Mesendoderm (in vitro differentiated cells): ENCODE measurements at regions not wholly inside any gene's neighbourhood (a gene's known extent, or its start where the extent isn't known, plus 50 kb on each side); places are given as distances from the start of the nearest gene placed in this dataset.

ENCODE experiments used
- DNase-seq: peaks from one replicate; pipeline ENCODE4 v3.0.0; 2013
- H2AK5ac ChIP-seq: 2 replicates; pipeline ENCODE4 v1.6.1; 2013; ENCODE audit warnings: low read length, inconsistent platforms
- H2BK120ac ChIP-seq: 2 replicates; pipeline ENCODE4 v1.6.1; 2013; ENCODE audit warnings: low read depth, mild to moderate bottlenecking, low read length, moderate library complexity, mixed read lengths
- H2BK15ac ChIP-seq: replicated peaks from 2 replicates; pipeline ENCODE4 v1.6.1; 2013; ENCODE audit warnings: low read depth, mild to moderate bottlenecking, moderate library complexity
- H2BK5ac ChIP-seq: 2 replicates; pipeline ENCODE4 v1.6.1; 2013; ENCODE audit warnings: low read length, inconsistent platforms
- H3K18ac ChIP-seq: 2 replicates; pipeline ENCODE4 v1.6.1; 2013; ENCODE audit warnings: mild to moderate bottlenecking, low read length, mixed read lengths
- H3K23ac ChIP-seq: one replicate; pipeline ENCODE4 v1.6.1; 2013; ENCODE audit warnings: low read length
- H3K27ac ChIP-seq: 2 replicates; pipeline ENCODE4 v1.5.1; 2013; ENCODE audit warnings: low read depth, mild to moderate bottlenecking, inconsistent platforms, low read length, moderate library complexity
- H3K27me3 ChIP-seq: 2 replicates; pipeline ENCODE4 v1.6.1; 2013; ENCODE audit warnings: low read length, control low read depth, mild to moderate bottlenecking, inconsistent platforms; ENCODE audit not compliant: insufficient read depth, poor library complexity
- H3K36me3 ChIP-seq: 2 replicates; pipeline ENCODE4 v1.6.1; 2013; ENCODE audit warnings: low read length, inconsistent platforms; ENCODE audit not compliant: control insufficient read depth, insufficient read depth
- H3K4ac ChIP-seq: one replicate; pipeline ENCODE4 v1.6.1; 2013; ENCODE audit warnings: low read depth, mild to moderate bottlenecking, low read length, moderate library complexity
- H3K4me1 ChIP-seq: 2 replicates; pipeline ENCODE4 v1.6.1; 2013; ENCODE audit warnings: low read depth, low read length, inconsistent platforms; ENCODE audit not compliant: control insufficient read depth
- H3K4me2 ChIP-seq: 2 replicates; pipeline ENCODE4 v1.6.1; 2013; ENCODE audit warnings: low read length
- H3K4me3 ChIP-seq: 2 replicates; pipeline ENCODE4 v1.5.1; 2013; ENCODE audit warnings: mild to moderate bottlenecking, low read length
- H3K56ac ChIP-seq: one replicate; pipeline ENCODE4 v1.6.1; 2013; ENCODE audit warnings: low read length
- H3K79me1 ChIP-seq: 2 replicates; pipeline ENCODE4 v1.6.1; 2013; ENCODE audit warnings: low read length, inconsistent platforms
- H3K79me2 ChIP-seq: 2 replicates; pipeline ENCODE4 v1.6.1; 2013; ENCODE audit warnings: mild to moderate bottlenecking, low read length; ENCODE audit not compliant: control insufficient read depth, insufficient read depth
- H3K9ac ChIP-seq: 2 replicates; pipeline ENCODE4 v1.6.1; 2013; ENCODE audit warnings: low read length, inconsistent platforms
- H4K5ac ChIP-seq: one replicate; pipeline ENCODE4 v1.6.1; 2013; ENCODE audit warnings: low read length
- H4K8ac ChIP-seq: one replicate; pipeline ENCODE4 v1.6.1; 2013; ENCODE audit warnings: low read depth, mild to moderate bottlenecking, control low read depth, low read length, moderate library complexity
- WGBS: extraction: QIAGEN DNeasy Blood & Tissue Kit; methylation state at CpG from one replicate; pipeline ENCODE4 v1.1.7; 2013; ENCODE audit warnings: low lambda C conversion rate, missing lambda C conversion rate; ENCODE audit not compliant: insufficient coverage; ENCODE audit errors: extremely low coverage; 5-methylcytosine and 5-hydroxymethylcytosine counted together

- no CpG with 5 or more reads among the region's 3 CpGs for WGBS
- Histone ChIP-seq H3K4ac (no peak overlapping the region), H3K36me3 (no peaks in the 10 kb centered on the region), H3K27me3 (no peaks in the 10 kb centered on the region), H2AK5ac (no peak overlapping the region), H3K4me1 (no peaks in the 10 kb centered on the region), H2BK5ac (no peak overlapping the region), H3K9ac (no peak overlapping the region), H4K8ac (no peak overlapping the region), H3K4me3 (no peak overlapping the region), H3K18ac (no peak overlapping the region), H2BK15ac (no peak overlapping the region), H4K5ac (no peak overlapping the region), H3K56ac (no peak overlapping the region), H3K27ac (no peak overlapping the region), H2BK120ac (no peak overlapping the region), H3K23ac (no peak overlapping the region), H3K4me2 (no peak overlapping the region), H3K79me1 (no peaks in the 10 kb centered on the region), H3K79me2 (no peaks in the 10 kb centered on the region)
- DNase-seq = peak; percentile 63
Observed at GRCh38 chr5:100479079-100479688, 56.0 kb upstream of the FAM174A start.

DNA sequence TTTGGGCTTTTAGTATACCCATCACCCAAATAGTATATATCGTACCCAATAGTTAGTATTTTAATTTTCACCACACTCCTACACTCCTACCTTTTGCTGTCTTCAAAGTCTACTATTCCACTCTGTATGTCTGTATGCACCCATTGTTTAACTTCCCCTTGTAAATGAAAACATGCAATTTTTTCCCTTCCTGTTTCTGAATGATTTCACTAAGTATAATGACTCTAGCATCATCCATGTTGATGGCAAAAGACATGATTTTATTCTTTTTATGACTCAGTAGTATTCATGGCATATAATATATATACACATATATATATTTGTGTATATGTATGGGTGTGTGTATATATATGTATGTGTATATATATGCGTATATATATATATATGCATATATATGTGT, 63.1 kb upstream of the FAM174A start:
- H3K4ac ChIP-seq = no peak overlapping the region
- no peaks in the 10 kb centered on the region for H3K79me2 ChIP-seq
- no peak for DNase-seq
- no peak overlapping the region for H3K4me3 ChIP-seq
- H2BK5ac ChIP-seq = no peak overlapping the region
- no peak overlapping the region for H4K8ac ChIP-seq
- no peak overlapping the region for H2AK5ac ChIP-seq
- WGBS = no CpG with 5 or more reads among the region's 2 CpGs
- no peaks in the 10 kb centered on the region for H3K79me1 ChIP-seq
- H4K5ac ChIP-seq = no peak overlapping the region
- H3K4me2 ChIP-seq = no peak overlapping the region
- no peak overlapping the region for H3K9ac ChIP-seq
- H3K56ac ChIP-seq = no peak overlapping the region
- no peak overlapping the region for H2BK15ac ChIP-seq
- H3K27ac ChIP-seq = no peak overlapping the region
- no peaks in the 10 kb centered on the region for H3K36me3 ChIP-seq
- no peak overlapping the region for H3K18ac ChIP-seq
- H3K4me1 ChIP-seq = no peaks in the 10 kb centered on the region
- H3K23ac ChIP-seq = no peak overlapping the region
- H3K27me3 ChIP-seq = no peaks in the 10 kb centered on the region
- H2BK120ac ChIP-seq = no peak overlapping the region

GRCh38 chr5:100469767-100470166, 65.4 kb upstream of the FAM174A start:
- no peak overlapping the region for H3K4me2 ChIP-seq
- no peaks in the 10 kb centered on the region for H3K36me3 ChIP-seq
- no peak overlapping the region for H4K8ac ChIP-seq
- H3K27me3 ChIP-seq = no peaks in the 10 kb centered on the region
- no peak overlapping the region for H3K23ac ChIP-seq
- no peak overlapping the region for H2BK120ac ChIP-seq
- H3K4me1 ChIP-seq = no peaks in the 10 kb centered on the region
- no peak overlapping the region for H2BK5ac ChIP-seq
- no peak overlapping the region for H3K56ac ChIP-seq
- no peak overlapping the region for H3K9ac ChIP-seq
- H2BK15ac ChIP-seq = no peak overlapping the region
- H3K27ac ChIP-seq = no peak overlapping the region
- H3K4ac ChIP-seq = no peak overlapping the region
- no peaks in the 10 kb centered on the region for H3K79me2 ChIP-seq
- H3K4me3 ChIP-seq = no peak overlapping the region
- no peak for DNase-seq
- no peaks in the 10 kb centered on the region for H3K79me1 ChIP-seq
- H3K18ac ChIP-seq = no peak overlapping the region
- H4K5ac ChIP-seq = no peak overlapping the region
- H2AK5ac ChIP-seq = no peak overlapping the region

GRCh38 chr5:100464418-100464817, 70.8 kb upstream of the FAM174A start:
- Histone ChIP-seq H3K27me3 (no peaks in the 10 kb centered on the region), H3K4me3 (no peak overlapping the region), H2BK5ac (no peak overlapping the region), H3K4me2 (no peak overlapping the region), H3K4me1 (no peaks in the 10 kb centered on the region), H3K56ac (no peak overlapping the region), H3K23ac (no peak overlapping the region), H3K4ac (no peak overlapping the region), H3K18ac (no peak overlapping the region), H4K8ac (no peak overlapping the region), H3K79me2 (no peaks in the 10 kb centered on the region), H3K79me1 (no peaks in the 10 kb centered on the region), H3K9ac (no peak overlapping the region), H2BK120ac (no peak overlapping the region), H4K5ac (no peak overlapping the region), H2AK5ac (no peak overlapping the region), H3K36me3 (no peaks in the 10 kb centered on the region), H3K27ac (no peak overlapping the region), H2BK15ac (no peak overlapping the region)
- WGBS = no CpG with 5 or more reads among the region's 2 CpGs
- DNase-seq = no peak

- no peaks in the 10 kb centered on the region for H3K36me3 ChIP-seq
- H3K79me1 ChIP-seq = no peaks in the 10 kb centered on the region
- DNase-seq = no peak
- H3K27me3 ChIP-seq = no peaks in the 10 kb centered on the region
- H2BK120ac ChIP-seq = no peak overlapping the region
- H3K79me2 ChIP-seq = no peaks in the 10 kb centered on the region
- H4K5ac ChIP-seq = no peak overlapping the region
- no peak overlapping the region for H3K4me2 ChIP-seq
- H2BK5ac ChIP-seq = no peak overlapping the region
- no peak overlapping the region for H3K27ac ChIP-seq
- no peak overlapping the region for H3K18ac ChIP-seq
- no peak overlapping the region for H3K4me3 ChIP-seq
- no peak overlapping the region for H3K4ac ChIP-seq
- H3K4me1 ChIP-seq = no peaks in the 10 kb centered on the region
- H2AK5ac ChIP-seq = no peak overlapping the region
- H4K8ac ChIP-seq = no peak overlapping the region
- no peak overlapping the region for H2BK15ac ChIP-seq
- H3K56ac ChIP-seq = no peak overlapping the region
- H3K9ac ChIP-seq = no peak overlapping the region
- H3K23ac ChIP-seq = no peak overlapping the region
Observed at GRCh38 chr5:100456615-100457014, 78.6 kb upstream of the FAM174A start.

DNA sequence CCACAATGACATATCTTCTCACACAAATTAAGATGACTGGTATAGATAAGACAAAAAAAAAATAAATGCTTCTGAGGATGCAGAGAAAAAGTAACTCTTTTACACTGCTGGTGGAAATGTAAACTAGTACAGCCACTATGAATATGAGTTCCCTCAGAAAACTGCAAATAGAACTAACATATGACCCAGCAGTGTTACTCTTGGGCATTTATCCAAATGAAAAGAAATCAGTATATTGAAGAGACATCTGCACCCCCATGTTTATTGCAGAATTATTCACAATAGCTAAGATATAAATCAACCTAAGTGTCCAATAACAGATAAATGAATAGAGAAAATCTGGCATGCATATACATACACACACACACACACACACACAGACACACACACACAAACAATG, 83.0 kb upstream of the FAM174A start:
- no peaks in the 10 kb centered on the region for H3K79me2 ChIP-seq
- H3K9ac ChIP-seq = no peak overlapping the region
- H3K27me3 ChIP-seq = no peaks in the 10 kb centered on the region
- no peaks in the 10 kb centered on the region for H3K79me1 ChIP-seq
- H2BK120ac ChIP-seq = no peak overlapping the region
- H3K36me3 ChIP-seq = no peaks in the 10 kb centered on the region
- H3K4ac ChIP-seq = no peak overlapping the region
- no peak overlapping the region for H3K4me2 ChIP-seq
- no peak overlapping the region for H2BK15ac ChIP-seq
- H2BK5ac ChIP-seq = no peak overlapping the region
- no peak overlapping the region for H3K56ac ChIP-seq
- no peak overlapping the region for H2AK5ac ChIP-seq
- DNase-seq = no peak
- no peak overlapping the region for H3K27ac ChIP-seq
- H3K4me1 ChIP-seq = no peaks in the 10 kb centered on the region
- H4K5ac ChIP-seq = no peak overlapping the region
- H4K8ac ChIP-seq = no peak overlapping the region
- no peak overlapping the region for H3K18ac ChIP-seq
- no peak overlapping the region for H3K4me3 ChIP-seq
- no peak overlapping the region for H3K23ac ChIP-seq
